ENCODE measurements at regions not wholly inside any gene's neighbourhood (a gene's known extent, or its start where the extent isn't known, plus 50 kb on each side); places are given as distances from the start of the nearest gene placed in this dataset.

- H3K27ac ChIP-seq, result no peak overlapping the region
- TF ChIP-seq ZFX (IDR thresholded peaks at IDR 0.05; ENCODE audit: borderline replicate concordance) (no peak), CTCF (IDR thresholded peaks at IDR 0.05) (no peak)
Observed at GRCh38 chr18:60987963-60988362, 345.3 kb upstream of the CDH20 start.

- TF ChIP-seq CTCF (IDR thresholded peaks at IDR 0.05), result no peak
- H3K27ac ChIP-seq, result no peak overlapping the region
Observed at GRCh38 chr18:60996326-60996725, 336.9 kb upstream of the CDH20 start.

- no peak overlapping the region for H3K27ac ChIP-seq
- TF ChIP-seq CTCF (IDR thresholded peaks at IDR 0.05), result no peak
Observed at GRCh38 chr18:60996822-60997221, 336.4 kb upstream of the CDH20 start.

- no peak overlapping the region for H3K27ac ChIP-seq
- TF ChIP-seq ZFX (IDR thresholded peaks at IDR 0.05; ENCODE audit: borderline replicate concordance), result no peak
- TF ChIP-seq CTCF (IDR thresholded peaks at IDR 0.05), result no peak
Observed at GRCh38 chr18:61001138-61001537, 332.1 kb upstream of the CDH20 start.

- H3K27ac ChIP-seq, result no peak overlapping the region
- TF ChIP-seq CTCF (IDR thresholded peaks at IDR 0.05) (no peak), ZFX (IDR thresholded peaks at IDR 0.05; ENCODE audit: borderline replicate concordance) (no peak)
Observed at GRCh38 chr18:61006687-61007224, 326.5 kb upstream of the CDH20 start.

GRCh38 chr18:61019338-61020301 is 313.6 kb upstream of the CDH20 start:
- TF ChIP-seq CTCF (IDR thresholded peaks at IDR 0.05) (no peak), ZFX (IDR thresholded peaks at IDR 0.05; ENCODE audit: borderline replicate concordance) (no peak)
- H3K27ac ChIP-seq, result no peak overlapping the region

- no peak overlapping the region for H3K27ac ChIP-seq
- no peak for TF ChIP-seq ZFX (IDR thresholded peaks at IDR 0.05; ENCODE audit: borderline replicate concordance)
- no peak for TF ChIP-seq CTCF (IDR thresholded peaks at IDR 0.05)
Observed at GRCh38 chr18:61025596-61025995, 307.6 kb upstream of the CDH20 start.
